MG63 (cell line): ENCODE measurements at regions not wholly inside any gene's neighbourhood (a gene's known extent, or its start where the extent isn't known, plus 50 kb on each side); places are given as distances from the start of the nearest gene placed in this dataset.
"Not testable (repeated sequence)": the region's sequence is repeated elsewhere in the genome, so short reads cannot be mapped to it uniquely, and the experiment has no call there.

Source experiments
- DNase-seq: peaks from one replicate; pipeline ENCODE4 v3.0.0-alpha.2; 2020
- H3K27me3 ChIP-seq: fragments of 250-450 bp; sonication (Bioruptor Pico); 2 replicates; pipeline ENCODE4 v1.5.1; 2020; ENCODE audit warnings: mild to moderate bottlenecking, moderate library complexity
- H3K36me3 ChIP-seq: fragments of 250-450 bp; sonication (Bioruptor Pico); 2 replicates; pipeline ENCODE4 v1.5.1; 2020; ENCODE audit warnings: mild to moderate bottlenecking, moderate library complexity
- H3K4me3 ChIP-seq: fragments of 250-450 bp; sonication (Bioruptor Pico); 2 replicates; pipeline ENCODE4 v1.5.1; 2020; ENCODE audit warnings: mild to moderate bottlenecking, moderate library complexity
- H3K9me3 ChIP-seq: fragments of 250-450 bp; sonication (Bioruptor Pico); 2 replicates; pipeline ENCODE4 v1.5.1; 2020; ENCODE audit warnings: mild to moderate bottlenecking, moderate library complexity

DNA sequence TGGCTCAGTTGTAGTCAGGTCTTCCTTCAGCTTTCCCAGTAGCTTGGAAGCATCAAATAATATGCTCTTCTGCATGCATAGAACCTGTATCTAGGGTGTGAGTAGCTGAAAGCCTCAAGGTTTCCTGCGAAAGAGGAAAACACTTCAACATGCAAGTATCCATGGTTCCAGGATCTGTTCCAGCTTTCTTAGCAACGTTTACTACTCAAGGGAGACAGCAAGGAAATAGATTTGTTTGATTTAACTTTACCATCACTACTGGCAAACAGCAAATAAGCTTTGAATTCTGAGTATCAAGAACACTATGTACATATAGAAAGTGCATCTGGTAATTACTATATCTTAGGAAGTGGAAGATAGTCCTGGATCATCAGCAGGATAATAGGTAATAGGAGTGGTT, 341.0 kb downstream of the PRR16 start:
- Histone ChIP-seq H3K27me3 (no peaks in the 10 kb centered on the region), H3K36me3 (no peaks in the 10 kb centered on the region), H3K9me3 (no peaks in the 10 kb centered on the region), H3K4me3 (no peak overlapping the region)
- DNase-seq, result no peak

DNA sequence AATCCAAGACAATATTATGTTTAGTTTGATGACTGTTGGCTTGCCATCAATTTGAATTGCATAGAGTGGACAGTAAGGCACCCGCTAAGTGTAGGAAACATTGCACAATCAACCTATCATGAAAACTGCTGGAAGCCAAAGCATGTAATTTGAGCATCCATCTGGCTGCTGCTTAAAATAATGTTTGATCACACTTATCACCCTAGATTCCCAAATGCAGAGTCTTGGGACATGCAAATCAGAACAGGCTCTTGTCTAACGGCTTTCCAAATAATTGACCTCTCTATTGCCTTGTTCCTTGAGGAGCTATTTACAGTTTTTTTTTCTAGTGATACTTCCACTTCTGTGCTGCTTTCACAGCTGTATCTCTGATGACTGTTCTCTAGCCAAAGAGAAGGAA, 342.1 kb downstream of the PRR16 start:
- no peak for DNase-seq
- H3K9me3 ChIP-seq, result no peaks in the 10 kb centered on the region
- no peak overlapping the region for H3K4me3 ChIP-seq
- no peaks in the 10 kb centered on the region for H3K36me3 ChIP-seq
- no peaks in the 10 kb centered on the region for H3K27me3 ChIP-seq

DNA sequence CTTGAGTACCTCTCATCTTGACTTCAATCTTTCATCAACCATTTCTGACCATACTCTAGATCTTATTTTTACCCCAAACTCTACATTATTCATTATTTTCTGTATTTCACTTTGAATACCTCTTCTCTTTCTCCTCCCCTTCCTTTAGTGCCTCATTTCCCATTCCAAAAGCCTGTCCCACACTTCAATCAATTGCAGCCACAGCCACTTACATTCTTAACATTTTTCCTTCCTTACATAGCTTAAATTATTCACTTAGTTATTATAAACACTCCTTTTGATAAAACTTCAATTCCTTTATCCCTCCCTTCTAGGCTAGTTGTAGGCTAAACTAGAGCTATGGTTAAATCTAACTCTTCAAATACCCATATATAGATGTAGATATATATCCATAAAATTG, 344.0 kb downstream of the PRR16 start:
- Histone ChIP-seq H3K27me3 (no peaks in the 10 kb centered on the region), H3K36me3 (no peaks in the 10 kb centered on the region), H3K9me3 (no peaks in the 10 kb centered on the region), H3K4me3 (no peak overlapping the region)
- DNase-seq, result no peak

DNA sequence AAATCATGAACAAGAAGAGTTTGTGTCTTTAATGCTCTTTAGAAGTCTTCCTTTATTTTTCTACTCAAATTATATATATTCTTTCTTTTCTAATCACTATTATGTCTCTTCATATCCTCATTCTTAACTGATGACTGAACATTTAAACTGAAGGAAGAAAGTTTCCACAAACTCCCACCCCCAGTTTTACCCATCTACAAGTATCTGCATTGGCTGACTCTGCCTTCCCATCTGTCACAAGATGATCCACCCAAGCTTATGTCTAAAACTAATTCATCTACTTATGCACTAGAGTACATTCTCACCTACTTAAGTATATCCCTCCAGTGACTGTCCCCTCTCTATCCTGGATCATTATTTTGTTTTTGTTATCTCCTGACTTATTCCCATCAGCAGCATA, 344.5 kb downstream of the PRR16 start:
- no peaks in the 10 kb centered on the region for H3K36me3 ChIP-seq
- H3K27me3 ChIP-seq, result no peaks in the 10 kb centered on the region
- no peaks in the 10 kb centered on the region for H3K9me3 ChIP-seq
- no peak for DNase-seq
- H3K4me3 ChIP-seq, result no peak overlapping the region

DNA sequence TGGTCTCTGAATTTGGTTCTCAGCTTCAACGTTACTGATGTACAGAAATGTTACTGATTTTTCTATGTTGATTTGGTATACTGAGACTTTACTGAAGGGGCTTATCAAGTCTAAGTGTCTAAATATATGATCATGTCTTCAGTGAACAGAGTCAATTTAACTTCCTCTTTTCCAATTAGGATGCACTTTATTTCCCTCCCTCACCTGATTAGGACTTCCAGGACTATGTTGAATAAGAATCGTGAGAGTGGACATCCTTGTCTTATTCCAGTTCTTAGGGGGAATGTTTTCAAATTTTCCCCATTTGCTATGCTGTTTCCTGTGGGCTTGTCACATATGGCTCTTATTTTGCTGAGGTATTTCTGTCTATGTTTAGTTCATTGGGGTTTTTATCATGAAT, 349.5 kb downstream of the PRR16 start:
- Histone ChIP-seq H3K4me3 (no peak overlapping the region), H3K36me3 (no peaks in the 10 kb centered on the region), H3K9me3 (no peaks in the 10 kb centered on the region), H3K27me3 (no peaks in the 10 kb centered on the region)
- DNase-seq, result no peak

DNA sequence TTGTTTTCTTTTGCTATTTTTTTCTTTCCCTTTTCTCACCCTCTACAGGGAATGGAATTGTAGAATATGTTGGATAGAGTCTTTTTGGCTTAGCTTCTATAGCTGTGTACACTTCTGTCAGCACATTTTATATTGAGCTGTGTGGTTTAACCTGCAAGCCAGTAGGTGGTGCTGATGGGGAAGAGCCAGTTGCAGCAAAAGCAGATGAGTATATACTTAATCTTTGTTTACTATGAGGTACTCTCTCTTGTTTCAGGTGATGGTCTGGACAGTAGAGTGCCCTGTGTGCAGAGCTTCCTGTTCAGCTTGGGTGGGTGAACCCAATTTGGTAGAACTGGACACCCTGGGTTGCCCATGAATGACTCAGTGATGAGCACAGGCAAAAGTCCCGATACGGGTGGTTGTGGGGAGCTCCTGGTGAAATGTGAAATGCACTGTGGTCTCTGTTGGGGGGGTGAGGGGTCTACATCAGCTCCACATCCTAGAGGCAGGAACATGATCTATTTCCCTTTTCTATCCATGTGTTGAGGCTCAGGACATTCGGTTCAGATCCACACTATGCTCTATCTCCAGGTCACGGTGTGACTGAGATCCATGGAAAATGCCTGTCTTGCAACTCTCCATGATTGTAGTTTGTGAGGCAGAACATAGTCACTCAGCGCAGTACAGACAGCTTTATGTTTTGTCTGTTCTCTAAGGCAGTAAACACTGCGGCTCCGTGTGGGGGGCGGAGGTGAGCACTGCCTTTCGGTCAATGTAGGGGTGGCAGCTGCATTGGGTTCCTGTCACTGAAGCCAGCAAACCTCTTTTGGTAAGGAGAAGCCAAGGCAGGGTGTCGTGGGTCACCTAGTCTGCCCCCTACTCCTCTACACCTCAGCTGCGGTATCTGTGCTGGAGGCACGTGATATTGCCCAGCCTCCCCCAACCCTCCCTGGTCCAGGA, 353.2 kb downstream of the PRR16 start:
- Histone ChIP-seq H3K9me3 (no peaks in the 10 kb centered on the region), H3K4me3 (no peak overlapping the region), H3K36me3 (no peaks in the 10 kb centered on the region), H3K27me3 (no peaks in the 10 kb centered on the region)
- no peak for DNase-seq

DNA sequence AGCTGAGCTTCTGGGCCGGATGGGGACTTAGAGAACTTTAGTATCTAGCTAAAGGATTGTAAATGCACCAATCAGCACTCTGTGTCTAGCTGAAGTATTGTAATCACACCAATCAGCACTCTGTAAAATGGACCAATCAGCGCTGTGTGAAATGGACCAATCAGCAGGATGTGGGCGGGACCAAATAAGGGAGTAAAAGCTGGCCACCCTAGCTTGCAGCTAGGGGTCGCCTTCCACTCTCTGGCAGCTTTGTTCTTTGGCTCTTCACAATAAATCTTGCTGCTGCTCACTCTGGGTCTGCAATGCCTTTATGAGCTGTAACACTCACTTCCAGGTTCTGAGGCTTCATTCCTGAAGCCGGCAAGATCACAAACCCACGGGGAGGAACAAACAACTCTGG, 354.0 kb downstream of the PRR16 start:
- Histone ChIP-seq H3K27me3 (no peaks in the 10 kb centered on the region), H3K9me3 (no peaks in the 10 kb centered on the region), H3K4me3 (no peak overlapping the region), H3K36me3 (no peaks in the 10 kb centered on the region)
- DNase-seq, result no peak

DNA sequence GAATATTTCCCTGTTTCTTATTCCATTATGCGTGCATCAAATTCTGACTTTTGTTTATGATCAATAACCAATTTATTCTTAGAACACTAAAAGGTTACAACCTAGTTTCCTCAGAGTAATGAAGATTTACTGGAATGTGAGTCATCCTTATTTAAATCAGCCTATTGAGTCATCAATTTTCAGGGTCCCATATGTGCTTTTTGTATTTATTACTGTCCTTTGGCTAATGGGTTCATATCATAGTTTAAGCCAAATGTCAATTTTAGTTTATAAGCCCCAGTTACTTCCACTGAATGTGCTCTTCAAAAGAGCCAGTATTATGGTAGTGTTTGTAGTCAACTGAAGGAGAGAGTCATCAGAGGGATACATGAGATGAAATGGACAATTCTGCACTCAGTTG, 359.2 kb downstream of the PRR16 start:
- no peaks in the 10 kb centered on the region for H3K9me3 ChIP-seq
- DNase-seq, result no peak
- no peaks in the 10 kb centered on the region for H3K27me3 ChIP-seq
- no peaks in the 10 kb centered on the region for H3K36me3 ChIP-seq
- H3K4me3 ChIP-seq, result no peak overlapping the region

DNA sequence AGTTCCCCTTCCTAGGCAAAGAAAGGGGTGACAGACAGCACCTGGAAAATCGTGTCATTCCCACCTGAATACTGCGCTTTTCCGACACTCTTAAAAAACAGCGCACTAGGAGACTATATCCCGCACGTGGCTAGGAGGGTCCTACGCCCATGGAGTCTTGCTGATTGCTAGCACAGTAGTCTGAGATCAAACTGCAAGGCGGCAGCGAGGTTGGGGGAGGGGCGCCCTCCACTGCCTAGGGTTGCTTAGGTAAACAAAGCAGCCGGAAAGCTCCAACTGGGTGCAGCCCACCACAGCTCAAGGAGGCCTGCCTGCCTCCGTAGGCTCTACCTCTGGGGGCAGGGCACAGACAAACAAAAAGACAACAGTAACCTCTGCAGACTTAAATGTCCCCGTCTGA, 367.5 kb downstream of the PRR16 start:
- not testable (repeated sequence) for DNase-seq, H3K36me3 ChIP-seq, H3K4me3 ChIP-seq, H3K9me3 ChIP-seq, H3K27me3 ChIP-seq

DNA sequence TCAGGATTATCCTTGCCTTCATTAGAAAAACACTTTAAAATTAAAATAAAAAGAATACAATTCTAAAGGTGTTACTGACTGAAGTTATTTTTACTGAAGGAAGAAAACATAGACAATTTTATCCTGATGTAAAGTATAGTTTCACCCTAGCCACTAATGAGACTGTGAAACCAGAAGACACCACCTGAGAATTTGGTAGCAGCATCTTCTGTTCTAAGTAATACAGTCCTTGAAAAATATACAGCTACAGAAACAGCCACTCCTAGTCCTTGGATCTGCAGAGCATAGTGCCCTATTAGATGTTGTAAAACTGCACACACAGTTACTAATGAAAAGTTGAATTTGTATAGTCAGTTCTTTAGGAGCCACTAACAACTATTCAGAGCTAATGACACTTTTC, 377.7 kb downstream of the PRR16 start:
- no peak for DNase-seq
- H3K9me3 ChIP-seq, result no peaks in the 10 kb centered on the region
- no peak overlapping the region for H3K4me3 ChIP-seq
- no peaks in the 10 kb centered on the region for H3K36me3 ChIP-seq
- no peaks in the 10 kb centered on the region; the same call in 1 of the 2 replicates for H3K27me3 ChIP-seq

DNA sequence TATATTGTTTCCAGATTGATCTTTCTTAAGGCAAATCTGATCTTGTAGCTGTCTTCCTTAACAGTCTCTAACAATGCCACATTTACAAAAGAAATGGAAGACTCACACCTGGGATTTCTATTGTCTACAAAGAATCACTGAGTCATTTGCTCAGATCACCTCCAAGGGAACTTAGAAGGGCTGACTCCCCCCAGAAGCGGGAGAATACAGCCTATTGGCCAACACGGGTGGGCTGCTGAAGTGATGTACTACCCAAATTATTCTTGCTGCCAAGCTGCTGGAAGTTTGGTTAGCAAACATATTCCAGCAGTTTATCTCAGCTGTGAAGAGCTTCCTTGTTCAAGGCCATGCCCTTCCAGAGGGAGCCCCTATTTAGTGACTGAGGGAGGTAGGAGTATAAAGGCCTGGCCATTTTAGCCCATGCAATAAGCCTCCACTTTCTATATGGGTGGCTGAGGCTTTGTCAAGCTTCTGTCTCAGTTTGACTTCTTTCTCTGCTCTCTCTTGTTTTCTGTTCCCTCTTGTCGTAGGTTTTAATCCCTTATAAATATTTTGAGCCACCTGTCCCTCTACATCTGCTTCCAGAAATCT, 379.4 kb downstream of the PRR16 start:
- no peak for DNase-seq
- Histone ChIP-seq H3K9me3 (no peaks in the 10 kb centered on the region), H3K27me3 (no peaks in the 10 kb centered on the region; the same call in 1 of the 2 replicates), H3K36me3 (no peaks in the 10 kb centered on the region), H3K4me3 (no peak overlapping the region)

DNA sequence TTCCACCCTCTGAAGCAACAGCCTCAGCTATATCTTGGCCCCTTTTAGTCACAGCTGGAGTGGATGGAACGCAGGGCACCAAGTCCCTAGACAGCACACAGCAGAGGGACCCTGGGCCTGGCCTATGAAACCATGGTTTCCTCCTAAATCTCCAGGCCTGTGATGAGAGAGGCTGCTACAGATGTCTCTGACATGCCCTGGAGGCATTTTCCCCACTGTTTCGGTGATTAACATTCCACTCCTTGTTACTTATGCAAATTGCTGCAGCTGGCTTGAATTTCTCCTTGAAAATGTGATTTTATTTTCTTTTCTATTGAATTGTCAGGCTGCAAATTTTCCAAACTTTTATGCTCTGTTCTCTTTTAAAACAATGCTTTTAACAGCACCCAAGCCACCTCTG, 384.8 kb downstream of the PRR16 start:
- no peaks in the 10 kb centered on the region for H3K36me3 ChIP-seq
- no peaks in the 10 kb centered on the region for H3K27me3 ChIP-seq
- H3K4me3 ChIP-seq, result no peak overlapping the region
- no peaks in the 10 kb centered on the region for H3K9me3 ChIP-seq
- DNase-seq, result no peak

DNA sequence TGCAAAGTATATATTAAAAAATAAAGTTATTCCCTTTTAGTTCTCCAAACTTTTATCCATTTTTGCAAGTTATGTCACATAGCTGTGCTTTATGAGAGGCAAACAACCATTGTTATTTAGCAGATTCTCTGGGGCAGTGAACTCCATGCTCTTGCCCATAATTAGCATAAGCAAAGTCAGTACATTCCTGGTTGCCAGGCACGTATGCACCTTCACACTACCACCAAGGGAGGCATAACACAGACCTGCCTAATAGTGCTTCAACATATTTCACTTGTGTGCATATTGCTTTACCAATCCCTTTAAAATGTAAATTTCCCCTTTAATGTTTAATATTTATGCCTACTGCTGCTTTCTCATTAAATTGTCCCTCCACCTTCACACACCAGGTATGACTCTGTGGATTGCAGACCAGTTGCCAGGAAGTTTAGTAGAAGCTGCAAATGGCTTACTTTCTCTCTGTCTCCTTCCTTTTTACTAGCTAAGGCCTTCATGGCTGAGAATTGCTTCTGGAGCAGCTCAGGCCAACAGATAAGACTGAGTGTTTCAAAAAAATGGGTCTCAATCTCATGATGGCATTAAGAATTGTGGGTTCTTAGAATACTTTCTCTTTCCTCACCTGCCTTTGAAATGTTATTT, 388.2 kb downstream of the PRR16 start:
- Histone ChIP-seq H3K4me3 (no peak overlapping the region), H3K36me3 (no peaks in the 10 kb centered on the region), H3K9me3 (no peaks in the 10 kb centered on the region), H3K27me3 (no peaks in the 10 kb centered on the region)
- DNase-seq, result no peak

DNA sequence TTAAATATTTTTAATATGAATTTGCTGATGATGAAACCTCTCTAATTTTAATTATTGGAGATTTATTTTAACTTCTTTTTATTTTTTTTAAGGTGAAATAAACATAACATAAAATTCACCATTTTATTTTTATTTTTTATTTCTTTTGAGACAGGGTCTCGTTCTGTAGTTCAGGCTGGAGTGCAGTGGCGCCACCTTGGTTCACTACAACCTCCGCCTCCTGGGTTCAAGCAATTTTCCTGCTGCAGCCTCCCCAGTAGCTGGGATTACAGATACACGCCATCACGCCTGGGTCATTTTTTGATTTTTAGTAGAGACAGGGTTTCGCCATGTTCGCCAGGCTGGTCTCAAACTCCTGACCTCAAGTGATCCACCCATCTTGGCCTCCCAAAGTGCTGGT, 402.9 kb downstream of the PRR16 start:
- DNase-seq, result no peak
- Histone ChIP-seq H3K4me3 (no peak overlapping the region), H3K36me3 (no peaks in the 10 kb centered on the region), H3K27me3 (no peaks in the 10 kb centered on the region), H3K9me3 (no peaks in the 10 kb centered on the region)

DNA sequence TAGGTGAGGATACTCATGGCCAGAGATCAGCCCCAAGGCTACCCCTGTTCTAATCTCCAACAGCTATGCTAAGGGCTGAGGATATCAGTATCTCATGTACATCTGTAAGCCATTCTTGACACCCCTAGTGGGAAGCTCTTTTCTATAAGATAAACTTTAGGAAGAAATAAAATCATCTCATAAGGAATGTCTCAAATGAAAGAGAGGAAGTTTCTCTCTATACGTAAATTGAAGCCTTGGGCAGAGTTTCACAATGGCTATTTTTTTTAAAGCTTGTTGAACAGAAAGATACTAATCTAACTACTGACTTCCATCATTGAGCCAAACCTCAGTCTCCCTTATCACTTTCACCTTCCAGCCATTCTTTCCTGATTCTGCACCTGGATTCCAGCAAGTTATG, 405.7 kb downstream of the PRR16 start:
- no peaks in the 10 kb centered on the region for H3K27me3 ChIP-seq
- no peak for DNase-seq
- H3K36me3 ChIP-seq, result no peaks in the 10 kb centered on the region
- H3K9me3 ChIP-seq, result no peaks in the 10 kb centered on the region
- no peak overlapping the region for H3K4me3 ChIP-seq

DNA sequence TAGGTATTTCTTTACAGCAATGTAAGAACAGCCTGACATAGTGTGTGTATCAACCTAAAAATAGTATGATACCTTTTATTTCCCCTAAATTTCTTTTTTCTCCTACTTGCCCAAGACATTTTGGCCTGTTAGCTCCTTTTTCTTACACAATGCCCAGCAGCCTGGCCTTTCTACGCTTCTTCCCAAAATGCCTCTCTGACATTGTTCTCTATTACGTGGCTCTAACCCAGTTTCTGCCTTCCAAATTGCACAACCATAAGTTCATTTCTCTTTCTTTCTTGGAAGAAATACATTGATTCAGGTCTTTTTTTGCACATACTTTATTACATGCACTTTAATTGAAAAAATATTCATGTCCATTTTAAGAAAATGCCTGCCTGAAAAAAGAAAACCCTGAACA, 408.2 kb downstream of the PRR16 start:
- H3K9me3 ChIP-seq, result no peaks in the 10 kb centered on the region
- H3K36me3 ChIP-seq, result no peaks in the 10 kb centered on the region
- H3K4me3 ChIP-seq, result no peak overlapping the region
- no peak for DNase-seq
- H3K27me3 ChIP-seq, result no peaks in the 10 kb centered on the region

DNA sequence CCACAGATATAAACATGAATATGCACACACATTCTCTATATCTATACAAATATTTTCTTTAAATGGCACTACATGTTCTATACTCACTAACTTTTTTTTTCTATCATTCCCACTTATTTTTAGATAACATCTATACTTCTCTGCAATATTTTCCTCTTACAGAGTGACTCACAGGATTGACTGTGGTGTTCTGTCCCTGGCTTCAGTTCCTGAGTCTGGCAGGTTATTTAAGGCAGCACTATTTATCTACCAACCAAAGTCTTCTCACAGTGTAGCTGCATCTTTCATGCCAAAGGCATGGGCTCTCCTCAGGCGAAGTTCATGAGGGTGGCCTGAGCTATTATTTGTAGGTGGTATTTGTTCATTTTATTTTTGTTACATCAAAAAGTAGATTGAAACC, 409.0 kb downstream of the PRR16 start:
- Histone ChIP-seq H3K9me3 (no peaks in the 10 kb centered on the region), H3K36me3 (no peaks in the 10 kb centered on the region), H3K27me3 (no peaks in the 10 kb centered on the region), H3K4me3 (no peak overlapping the region)
- no peak for DNase-seq
